H1 (cell line): ENCODE measurements at regions not wholly inside any gene's neighbourhood (a gene's known extent, or its start where the extent isn't known, plus 50 kb on each side); places are given as distances from the start of the nearest gene placed in this dataset.

Source experiments
- CTCF ChIA-PET: fragments of 300-600 bp; sonication (Branson Sonifier 250); formaldehyde crosslinking; loops from one replicate; lab custom pipeline; 2021; ENCODE audit not compliant: partially characterized antibody; lab: Charles Lee
- POLR2A ChIA-PET: fragments of 300-600 bp; sonication (Branson Sonifier 250); formaldehyde crosslinking; loops from one replicate; lab custom pipeline; 2021; ENCODE audit warnings: inconsistent platforms; ENCODE audit not compliant: partially characterized antibody; lab: Charles Lee
- DNase-seq, 2 experiments: peaks; one replicate each; pipeline versions ENCODE4 v3.0.0 to v3.0.0-alpha.2; 2010 to 2022; ENCODE audit warnings: low spot score in 2 of 2, low read depth in 1 of 2, mixed read lengths in 1 of 2
- FAIRE-seq: peaks from 2 replicates; lab custom pipeline; 2011; peaks lifted over from hg19 to GRCh38; lab: Jason Lieb, UNC
- H2AFZ ChIP-seq: 2 replicates; pipeline ENCODE4 v1.8.1; 2012; ENCODE audit warnings: low read length, inconsistent platforms
- H2AK5ac ChIP-seq: 2 replicates; pipeline ENCODE4 v1.6.1; 2013; ENCODE audit warnings: low read depth, low read length
- H2BK120ac ChIP-seq: replicated peaks from 2 replicates; pipeline ENCODE3; 2013; ENCODE audit warnings: low read depth, low read length, inconsistent platforms
- H2BK12ac ChIP-seq: 2 replicates; pipeline ENCODE4 v1.6.1; 2013; ENCODE audit warnings: low read depth, low read length
- H2BK15ac ChIP-seq: 2 replicates; pipeline ENCODE4 v1.6.1; 2013; ENCODE audit warnings: low read length
- H2BK20ac ChIP-seq: 2 replicates; pipeline ENCODE4 v1.6.1; 2013; ENCODE audit warnings: low read length
- H2BK5ac ChIP-seq: 2 replicates; pipeline ENCODE4 v1.6.1; 2013; ENCODE audit warnings: low read depth, low read length
- H3K14ac ChIP-seq: 2 replicates; pipeline ENCODE4 v1.6.1; 2013; ENCODE audit warnings: inconsistent platforms; ENCODE audit not compliant: insufficient read length
- H3K18ac ChIP-seq: 2 replicates; pipeline ENCODE4 v1.6.1; 2013; ENCODE audit warnings: low read length; ENCODE audit errors: extremely low read depth
- H3K23ac ChIP-seq: 2 replicates; pipeline ENCODE4 v1.6.1; 2013; ENCODE audit warnings: inconsistent platforms; ENCODE audit not compliant: insufficient read length
- H3K23me2 ChIP-seq: 2 replicates; pipeline ENCODE4 v1.6.1; 2013; ENCODE audit warnings: low read depth, low read length
- H3K27ac ChIP-seq: 2 replicates; pipeline ENCODE4 v1.6.1; 2011; ENCODE audit warnings: low read depth, low read length, inconsistent platforms
- H3K27me3 ChIP-seq, 4 experiments: replicated peaks in 1 of 4; 1 replicate in 1 of 4; 2 replicates in 3 of 4; pipeline versions ENCODE4 v1.6.1 to v1.8.1; 2011 to 2013; ENCODE audit warnings: low read length in 3 of 4, mild to moderate bottlenecking in 3 of 4, inconsistent platforms in 2 of 4, mixed read lengths in 2 of 4, moderate library complexity in 1 of 4; ENCODE audit not compliant: control insufficient read depth in 3 of 4, insufficient read depth in 3 of 4; ENCODE audit errors: extremely low read depth in 1 of 4
- H3K36me3 ChIP-seq, 4 experiments: 2 replicates each; pipeline versions ENCODE4 v1.6.1 to v1.8.1; 2011 to 2013; ENCODE audit warnings: mild to moderate bottlenecking in 4 of 4, low read length in 3 of 4, moderate library complexity in 2 of 4, control low read depth in 1 of 4, inconsistent platforms in 1 of 4; ENCODE audit not compliant: insufficient read depth in 4 of 4, control insufficient read depth in 2 of 4
- H3K4ac ChIP-seq: replicated peaks from 2 replicates; pipeline ENCODE3; 2013; ENCODE audit warnings: low read length, low read depth, mixed read lengths, inconsistent platforms; ENCODE audit not compliant: insufficient read length
- H3K4me1 ChIP-seq, 4 experiments: replicated peaks in 1 of 4; 1 replicate in 1 of 4; 2 replicates in 3 of 4; pipeline versions ENCODE4 v1.6.1 to v1.8.1; 2011 to 2013; ENCODE audit warnings: low read length in 3 of 4, inconsistent platforms in 2 of 4, mixed read lengths in 1 of 4; ENCODE audit not compliant: insufficient read depth in 4 of 4, control insufficient read depth in 3 of 4
- H3K4me2 ChIP-seq, 2 experiments: 2 replicates each; pipeline versions ENCODE4 v1.6.1 to v1.8.1; 2011 to 2013; ENCODE audit warnings: low read depth in 2 of 2, low read length in 2 of 2, control low read depth in 1 of 2, inconsistent platforms in 1 of 2, mild to moderate bottlenecking in 1 of 2; ENCODE audit not compliant: insufficient read depth in 1 of 2
- H3K4me3 ChIP-seq, 4 experiments: fragments of 200-600, 300-600 bp in 1 of 4; sonication (generic), shearing (Covaris generic), sonication (Bioruptor Twin) in 1 of 4; 2 replicates each; pipeline versions ENCODE4 v1.5.1 to v1.8.1; 2011 to 2016; ENCODE audit warnings: low read length in 4 of 4, low read depth in 3 of 4, control low read depth in 2 of 4, inconsistent platforms in 2 of 4, mild to moderate bottlenecking in 2 of 4, mixed read lengths in 1 of 4, moderate library complexity in 1 of 4; ENCODE audit not compliant: insufficient read depth in 2 of 4; ENCODE audit errors: extremely low read depth in 1 of 4
- H3K56ac ChIP-seq: replicated peaks from 2 replicates; pipeline ENCODE3; 2013; ENCODE audit warnings: low read depth, mild to moderate bottlenecking, mixed read lengths, low read length, inconsistent platforms; ENCODE audit not compliant: insufficient read length
- H3K79me1 ChIP-seq: 2 replicates; pipeline ENCODE4 v1.6.1; 2013; ENCODE audit warnings: low read depth, low read length, control low read depth
- H3K79me2 ChIP-seq, 2 experiments: 2 replicates each; pipeline versions ENCODE4 v1.6.1 to v1.8.1; 2012 to 2013; ENCODE audit warnings: low read length in 2 of 2, mild to moderate bottlenecking in 2 of 2, inconsistent platforms in 1 of 2; ENCODE audit not compliant: insufficient read depth in 2 of 2, control insufficient read depth in 1 of 2
- H3K9ac ChIP-seq, 4 experiments: replicated peaks in 1 of 4; 1 replicate in 1 of 4; 2 replicates in 3 of 4; pipeline versions ENCODE4 v1.6.1 to v1.8.1; 2011 to 2013; ENCODE audit warnings: low read depth in 3 of 4, low read length in 3 of 4, control low read depth in 2 of 4, mild to moderate bottlenecking in 2 of 4, moderate library complexity in 2 of 4, inconsistent platforms in 1 of 4; ENCODE audit errors: extremely low read depth in 1 of 4
- H3K9me3 ChIP-seq, 2 experiments: 2 replicates each; pipeline versions ENCODE4 v1.6.1 to v1.8.1; 2012 to 2013; ENCODE audit warnings: mild to moderate bottlenecking in 2 of 2, moderate library complexity in 2 of 2, control low read depth in 1 of 2, inconsistent platforms in 1 of 2, low read depth in 1 of 2, low read length in 1 of 2, mixed read lengths in 1 of 2; ENCODE audit not compliant: insufficient read depth in 2 of 2
- H4K20me1 ChIP-seq, 2 experiments: replicated peaks in 1 of 2; 2 replicates each; pipeline versions ENCODE3 to v1.8.1; 2011 to 2013; ENCODE audit warnings: inconsistent platforms in 2 of 2, low read length in 2 of 2, mild to moderate bottlenecking in 1 of 2; ENCODE audit not compliant: insufficient read depth in 2 of 2, control insufficient read depth in 1 of 2
- H4K5ac ChIP-seq: 2 replicates; pipeline ENCODE4 v1.6.1; 2013; ENCODE audit warnings: low read length, low read depth, mixed read lengths, inconsistent platforms; ENCODE audit not compliant: insufficient read length
- H4K8ac ChIP-seq: 2 replicates; pipeline ENCODE4 v1.8.0; 2013; ENCODE audit warnings: mild to moderate bottlenecking, moderate library complexity, low read length, inconsistent platforms; ENCODE audit not compliant: insufficient read depth; ENCODE audit errors: extremely low read depth
- H4K91ac ChIP-seq: replicated peaks from 2 replicates; pipeline ENCODE3; 2013; ENCODE audit warnings: low read length, mixed read lengths, inconsistent platforms; ENCODE audit not compliant: insufficient read length
- CBX8 ChIP-seq: fragments of 300-800, 300-1000 bp; sonication (generic); IDR thresholded peaks from 2 replicates; pipeline ENCODE4 v1.7.1; 2016; ENCODE audit warnings: low read depth, low read length, borderline replicate concordance
- WGBS, 2 experiments: shearing (Covaris generic) in 1 of 2; methylation state at CpG; one replicate each; pipeline versions ENCODE4 v1.1.6 to v1.1.7; 2013 to 2015; ENCODE audit warnings: low lambda C conversion rate in 2 of 2, mixed read lengths in 2 of 2, inconsistent platforms in 1 of 2, low coverage in 1 of 2, missing lambda C conversion rate in 1 of 2; ENCODE audit not compliant: insufficient replicate concordance in 2 of 2, insufficient coverage in 1 of 2, insufficient read length in 1 of 2; ENCODE audit errors: extremely low coverage in 1 of 2, missing lambda C conversion rate in 1 of 2; 5-methylcytosine and 5-hydroxymethylcytosine counted together

DNA sequence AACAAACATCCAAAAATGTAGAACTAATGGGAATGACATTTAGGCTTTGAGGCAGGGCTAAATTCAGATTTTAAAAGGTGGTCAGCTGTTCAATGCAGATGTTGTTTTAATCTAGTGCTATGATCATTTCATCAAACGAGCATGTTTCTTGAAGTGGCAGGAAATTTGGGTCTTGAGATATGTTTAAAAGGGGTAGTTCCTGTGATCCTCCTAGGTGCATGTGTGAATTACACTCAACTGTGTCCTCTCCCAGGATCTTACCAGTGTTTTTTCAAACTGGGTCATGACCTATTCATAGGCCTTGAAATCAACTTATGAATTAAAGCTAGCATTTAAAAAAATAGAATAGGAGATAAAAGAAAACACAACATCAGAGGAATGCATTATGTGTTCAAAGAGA lies 57.4 kb upstream of the ACMSD start:
- Histone ChIP-seq H3K23me2 (no peaks in the 10 kb centered on the region), H2BK120ac (no peak overlapping the region), H3K23ac (no peak overlapping the region), H3K79me2 (0 out of 4 replicates have a peak, but pooled peaks cover 0 to 3% of the 10 kb centered on the region in 2 experiments), H3K27me3 (no peaks in the 10 kb centered on the region), H3K9me3 (no peaks in the 10 kb centered on the region), H2AK5ac (no peak overlapping the region), H3K4me2 (no peak overlapping the region), H2BK20ac (no peak overlapping the region), H4K5ac (no peak overlapping the region), H3K27ac (no peak overlapping the region), H3K9ac (no peak overlapping the region), H2BK12ac (no peak overlapping the region), H3K4me1 (no peaks in the 10 kb centered on the region), H4K20me1 (no peaks in the 10 kb centered on the region), H2AFZ (no peak overlapping the region), H2BK15ac (no peak overlapping the region), H3K18ac (no peak overlapping the region), H3K36me3 (no peaks in the 10 kb centered on the region), H4K8ac (no peak overlapping the region), H2BK5ac (no peak overlapping the region), H3K14ac (no peak overlapping the region), H3K56ac (no peak overlapping the region), H3K4ac (no peak overlapping the region), H3K4me3 (no peak overlapping the region), H3K79me1 (no peaks in the 10 kb centered on the region), H4K91ac (no peak overlapping the region)
- FAIRE-seq (no peak), DNase-seq (no peak)
- ChIA-PET POLR2A (interaction anchor here (0.6 kb wide), 1 partner anchor 63 kb away, joined by 3 read pairs; no protein-coding TSS in a partner anchor), CTCF (interaction anchor here (0.5 to 1.5 kb wide), 4 partner anchors 9 to 281 kb away, joined by 3 to 6 read pairs (median 3); no protein-coding TSS in a partner anchor)
- TF ChIP-seq CBX8: no peak
- WGBS, 2 experiments: 100% methylated on average over 1 of the region's 1 CpG; no CpG with 5 or more reads in 1 of the 2 experiments
